Osteoblast (primary cell): ENCODE measurements at regions not wholly inside any gene's neighbourhood (a gene's known extent, or its start where the extent isn't known, plus 50 kb on each side); places are given as distances from the start of the nearest gene placed in this dataset.
"Not testable (repeated sequence)": the region's sequence is repeated elsewhere in the genome, so short reads cannot be mapped to it uniquely, and the experiment has no call there.

Experiments used
- DNase-seq: peaks from one replicate; pipeline ENCODE4 v3.0.0; 2011; ENCODE audit warnings: low spot score, mixed read lengths; ENCODE audit not compliant: insufficient read length; ENCODE audit errors: missing footprints
- H2AFZ ChIP-seq: 2 replicates; pipeline ENCODE4 v1.6.0; 2011; ENCODE audit warnings: mild to moderate bottlenecking, low read length
- H3K27ac ChIP-seq: 2 replicates; pipeline ENCODE4 v1.5.1; 2011; ENCODE audit warnings: mild to moderate bottlenecking, low read depth, low read length, moderate library complexity
- H3K27me3 ChIP-seq: 2 replicates; pipeline ENCODE4 v1.6.0; 2012; ENCODE audit warnings: mild to moderate bottlenecking, control low read depth, inconsistent platforms, low read length, moderate library complexity; ENCODE audit not compliant: insufficient read depth
- H3K36me3 ChIP-seq: 2 replicates; pipeline ENCODE4 v1.5.1; 2011; ENCODE audit warnings: mild to moderate bottlenecking, low read length, control low read depth, moderate library complexity; ENCODE audit not compliant: insufficient read depth
- H3K4me1 ChIP-seq: 2 replicates; pipeline ENCODE4 v1.5.1; 2011; ENCODE audit warnings: mild to moderate bottlenecking, low read length, control low read depth, moderate library complexity; ENCODE audit not compliant: insufficient read depth
- H3K4me2 ChIP-seq: 2 replicates; pipeline ENCODE4 v1.6.0; 2011; ENCODE audit warnings: mild to moderate bottlenecking, low read length; ENCODE audit not compliant: insufficient read depth
- H3K4me3 ChIP-seq: fragments of 200-600 bp; sonication (generic); 3 replicates; pipeline ENCODE4 v1.5.1; 2012; ENCODE audit warnings: mild to moderate bottlenecking, low read length, inconsistent platforms; ENCODE audit not compliant: insufficient read depth
- H3K79me2 ChIP-seq: 2 replicates; pipeline ENCODE4 v1.6.0; 2012; ENCODE audit warnings: mild to moderate bottlenecking, low read length, control low read depth, inconsistent platforms; ENCODE audit not compliant: insufficient read depth
- H3K9me3 ChIP-seq: 2 replicates; pipeline ENCODE4 v1.5.1; 2011; ENCODE audit warnings: low read depth, low read length, control low read depth
- H4K20me1 ChIP-seq: 2 replicates; pipeline ENCODE4 v1.6.0; 2012; ENCODE audit warnings: mild to moderate bottlenecking, low read length, control low read depth; ENCODE audit not compliant: insufficient read depth
- CTCF ChIP-seq: IDR thresholded peaks from 2 replicates; pipeline ENCODE4 v1.5.1; 2011; ENCODE audit warnings: mild to moderate bottlenecking, low read depth, low read length, moderate library complexity; ENCODE audit errors: extremely low read depth

GRCh38 chr2:20949256-20949655, 94.6 kb downstream of the APOB start:
- no peaks in the 10 kb centered on the region for H3K9me3 ChIP-seq
- no peak overlapping the region for H3K27ac ChIP-seq
- no peak for TF ChIP-seq CTCF
- no peak overlapping the region for H3K4me2 ChIP-seq
- H3K4me1 ChIP-seq: no peaks in the 10 kb centered on the region
- no peaks in the 10 kb centered on the region for H4K20me1 ChIP-seq
- no peak overlapping the region for H3K4me3 ChIP-seq
- no peaks in the 10 kb centered on the region for H3K79me2 ChIP-seq
- no peak overlapping the region for H2AFZ ChIP-seq
- peaks cover 3% of the 10 kb centered on the region for H3K27me3 ChIP-seq
- DNase-seq: no peak
- H3K36me3 ChIP-seq: no peaks in the 10 kb centered on the region

GRCh38 chr2:20946468-20946867, 97.4 kb downstream of the APOB start:
- TF ChIP-seq CTCF: no peak
- Histone ChIP-seq H2AFZ (no peak overlapping the region), H3K36me3 (no peaks in the 10 kb centered on the region), H3K9me3 (no peaks in the 10 kb centered on the region), H3K4me2 (no peak overlapping the region), H3K4me1 (no peaks in the 10 kb centered on the region), H3K27me3 (peaks cover 3% of the 10 kb centered on the region), H3K79me2 (no peaks in the 10 kb centered on the region), H4K20me1 (no peaks in the 10 kb centered on the region), H3K4me3 (no peak overlapping the region), H3K27ac (no peak overlapping the region)
- DNase-seq: no peak

GRCh38 chr2:20943721-20944120, 100.2 kb downstream of the APOB start:
- not testable (repeated sequence) for H3K36me3 ChIP-seq, H3K9me3 ChIP-seq, H3K4me1 ChIP-seq, H3K4me2 ChIP-seq, H3K4me3 ChIP-seq, H2AFZ ChIP-seq, H3K79me2 ChIP-seq, H3K27ac ChIP-seq, H4K20me1 ChIP-seq, DNase-seq, H3K27me3 ChIP-seq

GRCh38 chr2:20942646-20943125, 101.2 kb downstream of the APOB start:
- no peak for TF ChIP-seq CTCF
- no peak overlapping the region for H3K4me2 ChIP-seq
- DNase-seq: peak; percentile 51
- H2AFZ ChIP-seq: no peak overlapping the region
- no peaks in the 10 kb centered on the region for H3K4me1 ChIP-seq
- H3K27me3 ChIP-seq: peaks cover 4% of the 10 kb centered on the region
- H3K4me3 ChIP-seq: no peak overlapping the region
- H3K36me3 ChIP-seq: no peaks in the 10 kb centered on the region
- no peaks in the 10 kb centered on the region for H4K20me1 ChIP-seq
- no peaks in the 10 kb centered on the region for H3K79me2 ChIP-seq
- H3K9me3 ChIP-seq: no peaks in the 10 kb centered on the region
- H3K27ac ChIP-seq: no peak overlapping the region

GRCh38 chr2:20940856-20941255, 103.0 kb downstream of the APOB start:
- no peaks in the 10 kb centered on the region for H3K36me3 ChIP-seq
- no peak for DNase-seq
- no peak overlapping the region for H3K4me2 ChIP-seq
- H3K27ac ChIP-seq: no peak overlapping the region
- no peaks in the 10 kb centered on the region for H3K9me3 ChIP-seq
- no peaks in the 10 kb centered on the region for H3K4me1 ChIP-seq
- peaks cover 4% of the 10 kb centered on the region for H3K27me3 ChIP-seq
- H3K79me2 ChIP-seq: no peaks in the 10 kb centered on the region
- H2AFZ ChIP-seq: no peak overlapping the region
- H4K20me1 ChIP-seq: no peaks in the 10 kb centered on the region
- TF ChIP-seq CTCF: no peak
- H3K4me3 ChIP-seq: no peak overlapping the region
